Activated T-cell treated with anti-CD3 and anti-CD28 coated beads for 4 hours (primary cell): ENCODE measurements at regions not wholly inside any gene's neighbourhood (a gene's known extent, or its start where the extent isn't known, plus 50 kb on each side); places are given as distances from the start of the nearest gene placed in this dataset.

Experiments used
- DNase-seq: peaks from one replicate; pipeline ENCODE4 v3.0.0-alpha.2; 2020

DNA sequence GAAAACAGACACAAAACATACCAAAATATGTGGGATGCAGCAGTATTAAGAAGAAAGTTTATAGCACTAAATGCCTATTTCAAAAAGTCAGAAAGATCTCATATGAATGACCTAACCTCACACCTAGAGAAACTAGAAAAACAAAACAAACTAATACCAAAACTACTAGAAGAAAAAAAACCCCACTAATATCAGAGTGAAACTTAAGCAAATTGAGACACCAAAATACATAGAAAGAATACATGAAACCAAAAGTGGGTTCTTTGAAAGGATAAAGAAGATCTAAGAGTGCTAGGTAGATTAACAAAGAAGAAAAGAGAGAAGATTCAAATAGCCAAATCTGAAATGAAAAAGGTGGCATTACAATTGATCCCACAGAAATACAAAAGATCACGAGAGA, 494.1 kb downstream of the SH2D4B start:
- no peak for DNase-seq

DNA sequence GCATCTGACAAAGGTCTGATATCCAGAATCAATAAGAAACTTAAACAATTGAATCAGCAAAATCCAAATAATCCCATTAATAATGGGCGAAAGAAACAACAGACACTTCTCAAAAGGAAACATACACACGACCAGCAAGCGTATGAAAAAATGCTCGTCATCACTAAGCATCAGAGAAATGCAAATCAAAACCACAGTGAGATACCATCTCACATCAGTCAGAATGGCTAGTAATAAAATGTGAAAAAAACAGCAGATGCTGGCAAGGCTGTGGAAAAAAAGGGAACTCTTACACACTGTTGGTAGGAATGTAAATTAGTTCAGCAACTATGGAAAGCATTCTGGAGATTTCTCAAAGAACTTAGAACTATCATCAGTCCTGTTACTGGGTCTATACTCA, 496.7 kb downstream of the SH2D4B start:
- no peak for DNase-seq

DNA sequence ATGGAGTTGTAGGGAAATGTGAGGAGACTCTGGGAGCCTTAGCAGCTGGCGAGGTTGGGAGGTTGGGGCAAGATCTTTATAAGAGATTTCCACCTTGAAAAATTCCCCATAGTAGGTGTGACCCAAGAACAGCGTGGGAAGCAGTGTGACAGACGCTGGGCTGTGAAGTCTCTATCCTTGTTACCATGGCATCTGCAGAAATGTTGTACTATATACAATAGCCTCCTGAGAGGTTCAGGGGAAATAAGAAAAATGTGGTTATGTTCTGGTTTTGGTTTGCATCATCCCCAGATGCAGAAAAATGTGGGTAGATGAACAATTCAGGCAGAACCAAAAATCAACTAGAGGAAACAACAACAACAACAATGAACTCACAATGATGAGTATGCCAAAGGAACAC, 498.6 kb downstream of the SH2D4B start:
- DNase-seq = no peak

DNA sequence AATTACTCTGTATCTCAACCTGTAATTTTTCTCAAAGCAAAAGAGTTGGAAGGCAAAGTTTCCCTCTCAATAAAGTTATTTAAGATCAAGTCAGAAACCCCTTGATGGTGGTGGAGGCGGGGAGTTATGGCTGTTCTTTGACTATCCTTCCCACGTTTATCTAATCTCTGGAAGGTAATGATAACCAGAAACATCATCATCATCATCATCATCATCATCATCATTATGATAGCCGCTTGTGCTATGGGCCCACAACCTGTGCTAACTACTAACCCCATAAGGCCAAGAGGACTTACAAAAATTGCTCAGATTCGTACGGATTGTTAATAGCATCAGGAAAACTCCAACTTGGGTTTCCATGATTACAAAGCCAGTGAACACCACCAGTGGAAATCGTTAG, 502.3 kb downstream of the SH2D4B start:
- DNase-seq = no peak

DNA sequence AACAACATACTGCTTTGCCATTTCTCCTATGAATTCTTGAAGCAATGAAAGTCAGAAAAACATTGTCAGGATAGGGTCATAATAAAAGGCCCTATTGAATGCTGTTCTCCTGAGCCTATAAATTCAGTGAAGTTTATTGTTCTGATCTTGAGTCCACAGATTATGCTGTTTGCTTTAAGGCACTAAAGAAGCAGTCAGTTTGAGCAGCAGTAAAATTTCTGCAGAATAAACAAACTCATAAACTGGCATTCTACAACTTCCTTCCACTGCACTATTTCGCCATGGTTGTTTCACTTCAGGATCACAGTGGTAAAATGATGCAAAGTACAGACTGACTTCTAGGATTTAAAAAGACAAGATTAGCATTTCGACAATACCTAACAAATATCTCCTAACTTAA, 503.2 kb downstream of the SH2D4B start:
- no peak for DNase-seq

DNA sequence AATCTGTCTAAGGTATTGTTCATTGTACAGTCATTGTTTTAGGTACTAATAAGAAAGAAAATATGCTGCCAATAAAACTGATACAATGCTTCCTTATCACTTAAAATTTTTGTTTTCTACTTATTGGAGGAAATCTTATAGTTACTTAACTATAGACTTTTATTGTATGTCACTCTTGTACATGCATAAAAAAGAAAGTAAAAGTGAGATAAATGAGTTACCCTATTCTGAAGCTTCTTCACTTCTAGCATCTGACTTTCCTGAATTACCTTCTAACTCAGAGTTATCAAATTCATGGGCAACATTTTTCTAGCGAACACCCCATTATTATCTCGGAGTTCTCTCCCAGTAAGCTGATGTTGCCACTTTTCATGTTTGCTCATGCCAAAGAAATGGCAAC, 504.9 kb downstream of the SH2D4B start:
- DNase-seq = no peak

DNA sequence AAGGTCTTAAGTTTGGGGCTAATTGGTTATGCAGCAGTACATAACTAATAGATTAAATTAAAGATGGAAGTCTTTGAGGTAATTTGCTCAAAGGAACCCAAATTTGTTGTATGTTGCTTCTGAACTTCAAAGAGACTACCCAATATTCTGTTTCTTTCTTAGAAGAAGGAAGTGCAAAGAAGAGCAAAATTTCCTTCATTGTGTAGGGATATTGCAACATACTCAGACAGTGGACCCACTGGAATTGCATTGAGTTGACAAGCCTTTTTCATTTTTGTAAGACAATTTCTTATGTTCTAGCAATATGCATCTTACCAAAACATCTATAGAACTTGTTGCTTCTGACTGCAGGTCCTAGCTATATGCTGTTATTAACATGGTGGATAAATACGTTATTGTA, 527.8 kb downstream of the SH2D4B start:
- DNase-seq = no peak

DNA sequence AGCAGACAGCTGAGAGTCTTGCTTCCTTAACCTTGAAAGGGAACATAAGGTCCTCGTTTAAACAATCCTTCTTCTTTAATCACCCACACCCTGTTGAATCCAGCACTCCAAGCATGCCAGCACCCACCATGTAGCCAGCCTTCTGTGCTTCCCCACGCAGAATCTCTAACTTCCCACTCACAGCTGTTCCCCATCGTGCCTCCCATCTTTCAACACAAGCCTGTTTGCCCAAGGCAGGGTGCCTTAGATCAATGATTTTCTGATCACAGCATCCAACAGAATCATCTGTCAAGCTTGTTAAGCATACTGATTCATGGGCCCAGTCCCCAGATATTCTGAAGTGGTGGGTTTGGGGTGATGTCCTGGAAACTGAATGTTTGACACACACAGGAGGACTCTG, 530.8 kb downstream of the SH2D4B start:
- no peak for DNase-seq

DNA sequence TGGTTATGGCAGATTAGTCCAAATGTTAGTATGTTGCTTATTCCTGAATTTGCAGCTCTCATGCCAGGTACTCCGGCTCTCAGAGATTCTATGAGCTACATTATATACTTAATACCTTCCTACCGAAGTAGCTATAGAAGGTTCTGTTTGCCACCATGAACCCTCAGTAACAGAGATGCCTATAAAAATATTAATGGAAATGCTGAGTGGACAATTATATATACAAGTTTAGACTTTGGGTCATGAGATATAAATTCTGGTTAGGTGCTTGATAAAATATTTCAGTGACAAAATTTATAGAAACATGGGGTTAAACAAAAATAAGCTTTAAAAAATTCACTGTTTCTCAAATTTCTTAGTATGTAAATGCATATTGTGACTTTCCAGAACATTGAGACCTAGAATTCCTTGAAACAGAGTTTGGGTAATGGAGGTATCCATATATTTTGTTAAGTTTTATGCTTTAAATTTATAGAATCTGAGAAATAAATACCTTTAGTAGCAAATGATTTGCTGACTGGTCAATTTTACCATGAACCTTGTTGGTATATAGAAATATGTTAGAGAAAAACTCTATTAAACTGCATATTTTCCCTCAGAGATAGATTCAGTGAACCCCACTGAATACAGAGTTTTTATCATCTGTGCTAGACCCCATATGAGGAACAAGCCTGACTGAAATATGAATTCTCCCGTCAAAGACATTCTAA, 533.5 kb downstream of the SH2D4B start:
- no peak for DNase-seq

DNA sequence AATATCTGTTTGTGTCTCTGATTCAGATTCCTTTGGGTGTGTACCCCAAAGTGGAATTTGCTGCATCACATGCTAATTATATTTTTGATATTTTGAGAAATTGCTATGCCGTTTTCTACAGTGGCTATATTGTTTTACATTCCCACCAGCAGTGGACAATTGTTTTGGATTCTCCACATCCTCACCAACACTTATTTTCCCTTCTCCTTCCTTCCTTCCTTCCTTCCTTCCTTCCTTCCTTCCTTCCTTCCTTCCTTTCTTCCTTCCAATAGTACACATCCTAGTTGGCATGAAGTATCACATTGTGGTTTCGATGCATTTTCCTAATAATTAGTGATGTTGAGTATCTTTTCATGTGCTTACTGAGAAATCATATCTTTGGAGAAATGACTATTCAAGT, 535.5 kb downstream of the SH2D4B start:
- DNase-seq = no peak

DNA sequence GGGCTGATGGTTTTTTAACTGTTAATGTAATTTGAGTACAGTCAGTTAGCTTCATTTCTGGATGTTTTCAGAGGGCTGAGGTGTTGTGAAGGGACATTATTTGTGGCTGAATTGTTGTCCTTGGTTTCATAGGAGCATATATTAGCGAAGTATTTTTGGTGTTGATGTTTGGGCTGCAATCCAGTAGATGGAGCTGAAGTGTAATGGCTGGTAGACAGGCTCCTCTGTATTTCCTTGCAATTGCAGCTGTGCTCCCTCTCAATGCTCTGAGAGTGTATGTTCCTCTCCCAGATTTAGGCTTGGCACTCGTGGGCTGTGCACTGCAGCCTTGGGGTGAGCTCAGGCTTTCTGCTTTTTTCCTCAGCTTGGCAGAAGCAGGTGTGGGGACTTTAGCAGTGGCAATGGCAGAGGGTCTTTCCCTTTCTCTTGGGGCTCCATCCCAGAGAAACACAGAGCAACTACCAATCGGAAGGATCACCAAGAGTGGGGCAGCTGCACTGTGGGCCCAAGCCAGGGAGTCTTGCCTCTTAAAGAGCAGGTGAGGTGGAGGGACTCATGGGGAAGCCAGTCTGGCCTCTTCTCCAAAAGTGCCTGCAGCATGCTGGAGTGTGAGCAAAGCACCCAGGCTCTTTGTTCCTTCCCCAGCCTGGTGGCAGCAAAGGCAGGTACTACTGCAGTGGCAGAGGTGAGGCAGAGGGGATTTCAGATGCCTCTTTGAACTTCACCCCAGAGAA, 544.4 kb downstream of the SH2D4B start:
- no peak for DNase-seq

DNA sequence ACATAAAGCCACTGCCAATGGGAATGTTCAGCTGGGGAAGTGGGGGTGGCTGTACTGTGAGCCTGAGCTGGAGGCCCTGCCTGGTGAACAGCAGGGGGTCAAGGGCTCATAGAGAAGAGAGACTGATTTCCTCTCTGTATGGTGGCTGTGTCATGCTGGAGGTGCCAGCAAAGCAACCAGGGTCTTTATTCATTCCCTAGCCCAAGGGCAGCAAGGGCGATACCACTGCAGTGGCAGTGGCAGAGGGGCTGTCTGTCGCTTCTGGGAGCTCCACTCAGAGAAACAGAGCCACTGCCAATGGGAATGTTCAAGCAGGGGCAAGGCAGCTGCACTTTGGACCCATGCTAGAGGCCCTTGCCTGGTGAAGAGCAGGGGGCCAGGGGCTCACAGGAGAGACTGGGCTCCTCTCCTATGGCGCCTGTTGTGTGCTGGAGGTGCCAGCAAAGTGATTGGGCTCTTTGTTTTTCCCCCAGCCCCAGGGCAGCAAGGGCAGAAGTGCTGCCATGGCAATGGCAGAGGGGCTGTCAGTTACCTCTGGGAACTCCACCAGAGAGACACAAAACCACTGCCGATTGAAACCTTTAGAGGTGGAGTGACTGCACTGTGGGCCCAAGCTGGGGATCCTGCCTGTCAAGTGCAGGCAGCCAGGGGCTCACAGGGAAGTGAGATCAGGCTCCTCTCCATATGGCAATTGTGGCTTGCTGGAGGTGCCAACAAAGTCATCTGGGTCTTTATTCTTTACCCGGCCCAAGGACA, 545.1 kb downstream of the SH2D4B start:
- no peak for DNase-seq

DNA sequence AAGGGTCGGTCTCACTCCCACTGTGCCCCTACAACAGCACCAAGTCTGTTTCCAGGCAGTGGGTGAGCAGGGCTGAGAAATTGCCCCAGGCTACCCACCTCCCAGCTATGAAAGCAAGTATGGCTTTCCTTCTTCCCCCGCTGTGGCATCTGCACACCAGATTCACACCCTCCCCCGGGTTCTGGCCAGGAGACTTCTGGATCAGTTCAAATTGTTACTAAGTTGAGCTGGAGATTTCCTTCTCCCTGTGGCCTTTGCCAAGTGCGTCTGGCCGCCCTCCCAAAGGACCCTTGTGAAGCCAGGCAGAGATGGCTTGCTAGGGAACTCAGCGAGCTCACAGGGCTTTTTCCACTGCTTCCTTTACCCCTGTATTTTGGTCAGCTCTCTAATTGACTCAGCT, 555.4 kb downstream of the SH2D4B start:
- no peak for DNase-seq

DNA sequence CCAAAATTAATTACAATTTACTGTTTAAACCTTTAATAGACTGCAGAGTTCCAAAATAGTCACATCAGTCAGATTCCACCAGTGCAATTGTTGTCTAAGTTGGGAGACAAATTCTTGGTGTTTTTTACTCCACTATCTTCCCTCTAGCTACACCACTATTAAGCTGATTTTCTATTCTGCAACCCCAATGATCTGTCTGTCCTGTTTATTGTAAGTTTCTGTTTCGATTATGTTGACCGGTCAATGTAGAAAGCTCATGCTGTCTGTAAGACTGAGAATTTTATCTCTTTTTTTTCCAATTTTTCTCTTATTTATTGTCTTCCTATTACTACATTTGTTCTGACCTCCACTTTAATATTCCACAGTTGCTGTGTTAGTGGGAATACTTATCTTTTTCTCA, 557.5 kb downstream of the SH2D4B start:
- no peak for DNase-seq

DNA sequence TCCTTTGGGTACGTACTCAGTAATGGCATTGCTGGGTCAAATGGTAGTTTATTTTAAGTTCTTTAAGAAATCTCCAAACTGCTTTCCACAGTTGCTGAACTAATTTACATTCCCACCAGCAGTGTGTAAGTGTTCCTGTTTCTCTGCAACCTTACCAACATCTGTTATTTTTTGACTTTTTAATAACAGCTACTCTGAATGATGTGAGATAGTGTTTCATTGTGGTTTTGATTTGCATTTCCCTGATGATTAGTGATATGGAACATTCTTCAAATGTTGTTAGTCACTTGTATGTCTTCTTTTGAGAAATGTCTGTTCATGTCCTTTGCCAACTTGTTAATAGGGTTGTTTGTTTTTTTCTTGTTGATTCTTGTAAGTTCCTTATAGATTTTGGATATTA, 558.9 kb downstream of the SH2D4B start:
- DNase-seq = no peak

DNA sequence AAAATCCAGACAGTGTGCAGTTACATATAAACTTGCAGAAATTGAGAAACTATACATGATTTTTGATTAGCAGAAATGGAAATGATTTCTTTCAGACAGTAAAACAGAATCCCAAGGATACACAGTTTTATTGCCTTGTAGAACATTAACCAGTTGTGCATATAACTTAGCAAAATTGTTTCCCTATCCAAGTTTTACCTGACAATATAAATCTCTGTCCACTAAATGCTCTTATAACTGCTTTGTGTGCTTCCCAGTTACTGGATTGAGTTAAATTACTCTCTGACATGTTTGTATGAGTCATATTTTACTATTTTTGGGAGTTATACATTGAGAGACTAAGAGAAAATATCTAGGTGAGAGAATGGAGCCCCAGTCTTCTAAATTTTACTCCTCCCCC, 563.4 kb downstream of the SH2D4B start:
- DNase-seq = no peak

DNA sequence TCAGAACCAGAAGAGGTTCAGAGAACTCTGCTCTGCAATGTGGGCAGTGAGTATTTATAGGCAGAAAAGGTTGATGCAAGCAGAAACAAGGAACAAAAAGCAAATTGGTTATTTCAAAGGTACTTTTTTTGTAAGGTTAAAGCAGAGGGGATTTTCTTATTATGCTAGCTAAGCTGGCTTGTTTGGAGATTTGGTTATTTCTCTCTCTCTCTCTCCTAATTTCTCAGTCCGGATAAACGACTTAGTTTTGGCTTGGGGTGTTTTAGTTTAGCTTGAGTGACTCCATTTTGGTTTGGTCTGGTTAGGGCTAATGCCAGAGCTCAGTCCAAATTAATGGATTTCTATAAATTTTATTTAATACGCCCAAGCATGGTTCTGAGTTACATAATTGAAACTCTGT, 566.8 kb downstream of the SH2D4B start:
- no peak for DNase-seq

DNA sequence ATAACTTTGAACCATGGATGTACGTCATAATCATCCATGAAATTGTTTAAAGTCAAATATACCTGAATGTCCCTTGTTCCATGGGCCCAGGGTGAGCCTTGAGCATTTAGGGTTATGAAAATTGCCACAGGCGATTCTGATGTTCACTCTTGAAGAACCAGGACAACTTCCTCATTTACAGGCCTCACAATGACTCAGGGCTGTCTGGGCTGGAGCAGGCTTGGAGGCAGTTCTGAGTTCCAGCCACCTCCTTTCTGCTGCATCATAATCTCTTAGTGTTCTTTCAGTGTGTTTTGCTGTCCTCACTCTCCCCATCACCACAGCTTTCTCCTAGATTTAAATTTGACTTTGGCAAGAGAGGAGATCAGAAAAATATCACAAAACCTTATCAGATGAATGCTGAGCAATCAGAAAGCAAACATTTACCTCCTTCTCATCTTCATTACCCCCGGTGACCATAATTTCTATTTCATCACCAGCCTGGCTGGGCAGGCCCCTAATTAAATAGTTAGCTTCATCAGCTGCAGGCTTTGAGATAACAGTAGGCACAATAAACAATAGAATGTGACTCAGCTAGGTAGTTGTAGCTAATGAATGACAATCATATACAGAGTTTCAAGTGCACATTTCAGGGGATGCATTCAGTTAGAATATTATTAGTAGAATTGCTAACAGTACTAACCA, 571.0 kb downstream of the SH2D4B start:
- DNase-seq = no peak

DNA sequence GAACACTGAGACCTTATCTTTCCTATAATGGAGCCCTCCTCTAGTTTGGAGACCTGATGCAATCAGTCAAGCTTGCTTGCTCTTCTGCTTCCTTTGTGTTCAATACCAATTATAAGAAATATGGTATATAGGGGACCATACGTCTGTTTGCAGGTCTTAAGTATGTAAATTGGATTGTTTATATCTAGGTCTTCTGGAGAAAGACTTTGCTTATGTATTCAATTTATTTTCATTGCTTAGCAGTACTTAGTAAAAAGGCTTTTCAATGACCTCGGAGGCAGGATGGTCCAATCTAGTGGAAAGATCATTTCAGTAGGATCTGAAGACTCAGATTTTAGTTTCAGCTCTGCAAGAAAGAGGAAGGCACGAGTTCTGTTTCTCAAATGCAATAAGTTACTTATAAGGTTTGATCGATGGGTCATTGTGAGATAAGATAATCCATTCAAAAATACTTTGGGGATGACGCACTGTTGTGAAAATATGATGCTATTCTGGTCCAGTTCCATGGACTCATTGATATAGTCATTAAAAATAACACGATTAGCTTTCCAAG, 571.6 kb downstream of the SH2D4B start:
- DNase-seq = no peak

DNA sequence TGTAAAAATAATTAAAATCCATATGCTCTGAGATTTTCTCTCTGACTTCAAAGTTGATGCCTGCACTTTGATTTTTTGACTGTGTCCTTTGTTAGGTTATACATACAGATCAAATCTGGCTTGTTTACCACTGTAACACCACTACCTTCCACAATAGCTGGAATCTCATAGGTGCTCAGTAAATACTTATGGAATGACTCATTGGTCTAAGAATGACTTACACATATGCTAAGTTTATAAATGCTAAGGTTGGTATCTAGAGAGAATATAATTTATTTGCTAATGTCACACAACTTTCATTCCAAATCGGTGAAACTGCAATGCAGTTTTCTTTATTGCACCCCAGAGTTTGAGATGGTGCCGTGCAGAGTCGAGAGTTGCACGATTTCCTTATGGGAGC, 578.5 kb downstream of the SH2D4B start:
- no peak for DNase-seq

DNA sequence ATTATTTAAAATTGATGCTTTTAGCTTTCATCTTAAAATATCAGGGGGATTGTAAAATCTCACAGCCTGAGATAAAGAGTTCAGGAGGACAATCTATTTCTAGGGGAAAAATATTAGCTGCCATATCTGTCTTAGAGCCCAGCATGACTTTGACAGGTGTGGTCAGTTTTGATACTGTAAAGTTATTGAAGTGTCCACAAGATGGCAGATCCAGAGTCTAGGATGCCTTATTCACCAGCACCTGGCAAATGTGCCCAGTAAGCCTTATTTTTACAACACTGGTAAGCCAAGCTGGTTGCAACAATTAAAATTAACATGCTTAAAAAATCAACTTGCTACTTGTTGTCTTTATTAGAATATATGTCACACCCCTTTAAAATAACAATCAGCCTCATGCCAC, 579.3 kb downstream of the SH2D4B start:
- no peak for DNase-seq

DNA sequence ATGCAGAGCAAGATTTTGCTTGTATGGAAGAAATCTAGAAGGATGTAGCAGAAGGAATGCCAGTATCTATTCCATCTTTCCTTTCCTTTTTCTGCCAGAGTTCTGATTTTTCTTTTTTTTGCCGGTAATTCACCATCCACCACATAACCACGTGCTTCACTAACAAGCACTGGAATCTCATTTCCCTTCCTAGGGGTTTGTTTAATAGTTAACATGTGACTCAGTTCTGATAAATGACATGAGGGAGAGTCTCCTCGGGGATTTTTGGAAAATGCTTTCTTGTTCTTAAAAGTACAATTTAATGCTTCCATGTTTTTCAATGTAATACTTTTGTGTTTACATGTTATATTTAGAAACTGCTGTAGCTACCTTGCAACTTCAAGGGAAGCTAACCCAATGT, 590.2 kb downstream of the SH2D4B start:
- DNase-seq = no peak

DNA sequence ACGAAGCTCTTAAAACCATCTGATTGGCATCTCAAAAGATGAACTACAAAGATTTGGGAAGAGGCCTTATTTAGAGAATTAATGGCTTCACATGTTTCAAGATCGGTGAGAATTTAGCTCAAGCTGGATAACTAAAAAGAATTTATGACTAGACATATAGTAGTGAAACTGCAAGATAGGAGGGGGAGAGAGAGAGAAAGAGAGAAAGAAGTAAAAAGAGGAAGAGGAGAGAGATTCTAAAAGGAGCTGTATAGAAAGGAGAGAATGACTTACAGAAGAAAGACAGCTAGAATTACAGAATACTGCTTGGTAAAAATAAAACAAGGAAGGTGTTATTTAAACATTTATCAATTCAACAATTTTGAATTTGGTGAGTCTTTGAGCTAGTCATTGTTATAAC, 592.3 kb downstream of the SH2D4B start:
- no peak for DNase-seq
